ENCODE measurements at regions not wholly inside any gene's neighbourhood (a gene's known extent, or its start where the extent isn't known, plus 50 kb on each side); places are given as distances from the start of the nearest gene placed in this dataset.

DNA sequence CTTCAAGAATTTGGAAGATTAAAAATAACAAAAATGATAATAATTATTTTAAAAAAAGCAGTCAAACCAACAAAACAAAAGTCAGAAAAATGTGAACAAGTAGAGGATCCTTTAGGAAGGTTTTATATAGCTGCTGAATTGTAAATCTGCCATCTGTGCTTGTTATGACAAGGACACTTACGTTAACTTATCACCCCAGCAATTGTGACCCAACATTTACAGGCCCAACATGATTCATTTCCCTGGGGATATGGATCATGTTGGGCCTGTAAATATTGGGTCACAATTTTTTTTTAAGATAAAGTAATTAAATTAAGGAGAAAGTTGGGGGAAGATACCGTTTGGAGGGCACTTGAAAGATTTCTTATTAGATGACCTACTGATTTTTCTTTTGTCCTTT is 261.4 kb upstream of the HABP2 start:
- no peak for DNase-seq (ENCODE audit: low read depth in 2 of 2)

GRCh38 chr10:113292086-113292485 is 260.8 kb upstream of the HABP2 start:
- DNase-seq (ENCODE audit: low read depth in 2 of 2) = no peak

- no peak for DNase-seq (ENCODE audit: low read depth in 2 of 2)
These were observed 260.1 kb upstream of the HABP2 start for GRCh38 chr10:113292743-113293142.

- no peak for DNase-seq (ENCODE audit: low read depth in 2 of 2)
These were observed 259.7 kb upstream of the HABP2 start for GRCh38 chr10:113293167-113293566.

DNA sequence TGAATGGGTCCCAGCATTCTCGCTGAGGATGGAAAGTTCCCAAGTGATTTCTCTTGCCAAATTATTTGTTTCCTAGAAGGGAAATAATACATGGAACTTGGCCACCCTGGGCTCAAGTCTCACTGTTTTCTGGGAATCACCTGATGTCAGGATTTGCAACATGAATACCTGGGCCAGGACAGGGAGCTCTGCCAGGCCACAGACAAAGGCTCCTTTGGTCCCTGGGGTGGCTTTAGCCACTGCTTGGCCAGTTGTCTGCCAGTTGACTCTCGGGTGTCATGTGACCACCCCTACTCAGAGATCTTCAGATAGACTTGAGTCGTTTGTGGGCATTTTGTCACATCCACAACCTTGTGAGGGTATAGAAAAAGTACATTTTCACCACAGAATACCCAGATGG is 258.0 kb upstream of the HABP2 start:
- DNase-seq (ENCODE audit: low read depth in 2 of 2) = no peak

DNA sequence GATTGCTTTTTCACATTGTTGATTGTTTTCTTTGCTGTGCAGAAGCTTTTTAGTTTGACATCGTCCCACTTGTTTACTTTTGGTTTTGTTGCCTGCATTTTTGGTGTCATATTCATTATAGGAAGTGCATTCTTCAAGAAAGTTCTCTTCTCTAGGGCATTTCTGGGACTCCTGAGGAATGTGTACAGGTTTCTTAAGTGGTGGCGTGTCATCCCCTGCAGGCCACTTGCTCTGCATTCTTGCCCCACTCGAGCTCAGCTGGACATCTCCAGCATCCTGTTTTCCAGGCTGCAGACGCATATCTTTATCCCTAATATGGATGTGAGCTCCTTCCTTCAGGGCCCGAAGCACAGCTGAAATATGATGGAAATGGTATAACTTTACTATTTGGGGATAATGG is 255.6 kb upstream of the HABP2 start:
- DNase-seq (ENCODE audit: low read depth in 2 of 2) = no peak

GRCh38 chr10:113298616-113299015 is 254.2 kb upstream of the HABP2 start:
- no peak for DNase-seq (ENCODE audit: low read depth in 2 of 2)

GRCh38 chr10:113300201-113300600 is 252.7 kb upstream of the HABP2 start:
- DNase-seq (ENCODE audit: low read depth in 2 of 2) = no peak

- no peak for DNase-seq (ENCODE audit: low read depth in 2 of 2)
These were observed 252.2 kb upstream of the HABP2 start for GRCh38 chr10:113300617-113301016.

GRCh38 chr10:113301342-113301984 is 251.4 kb upstream of the HABP2 start:
- DNase-seq (ENCODE audit: low read depth in 2 of 2) = no peak

DNA sequence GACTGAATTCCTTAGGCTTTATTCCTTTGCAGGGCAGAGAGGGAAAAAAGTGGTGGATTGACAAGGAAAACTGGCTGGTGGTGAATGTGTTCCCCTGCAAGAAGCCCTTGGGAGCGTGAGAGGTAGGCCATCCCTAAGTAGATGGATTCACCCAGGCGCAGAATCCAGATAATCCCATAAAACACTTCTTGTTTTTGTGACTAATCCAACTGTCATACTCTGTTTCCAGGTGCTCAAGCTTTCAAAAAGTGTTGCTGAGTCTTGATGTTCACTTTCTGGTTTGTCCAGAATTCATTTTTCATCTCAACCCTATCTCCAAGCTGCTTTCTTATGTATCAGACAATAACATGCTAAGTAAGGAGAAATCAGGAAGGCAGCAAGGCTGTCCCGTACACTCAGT is 250.8 kb upstream of the HABP2 start:
- DNase-seq (ENCODE audit: low read depth in 2 of 2) = no peak

GRCh38 chr10:113303544-113304146 is 249.2 kb upstream of the HABP2 start:
- no peak for DNase-seq (ENCODE audit: low read depth in 2 of 2)

DNA sequence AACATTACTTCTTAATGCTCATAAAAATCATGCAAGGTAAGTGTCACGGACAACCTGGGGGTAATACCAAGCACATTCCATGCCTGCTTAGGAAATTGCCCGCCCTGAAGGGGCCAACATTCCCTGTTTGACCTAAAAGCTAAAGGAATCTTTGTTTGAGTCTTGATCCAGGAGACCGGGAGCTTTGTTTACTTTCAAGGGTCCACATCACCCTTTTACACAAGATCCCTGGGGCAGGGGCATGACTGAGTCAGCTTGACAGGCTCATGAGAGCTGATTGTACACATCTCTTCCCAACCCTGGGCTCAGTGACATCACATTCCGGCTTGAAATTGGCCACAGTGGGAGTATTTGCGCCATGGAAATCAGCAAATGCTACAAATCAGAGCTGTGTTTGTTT is 248.1 kb upstream of the HABP2 start:
- DNase-seq (ENCODE audit: low read depth in 2 of 2) = no peak

DNA sequence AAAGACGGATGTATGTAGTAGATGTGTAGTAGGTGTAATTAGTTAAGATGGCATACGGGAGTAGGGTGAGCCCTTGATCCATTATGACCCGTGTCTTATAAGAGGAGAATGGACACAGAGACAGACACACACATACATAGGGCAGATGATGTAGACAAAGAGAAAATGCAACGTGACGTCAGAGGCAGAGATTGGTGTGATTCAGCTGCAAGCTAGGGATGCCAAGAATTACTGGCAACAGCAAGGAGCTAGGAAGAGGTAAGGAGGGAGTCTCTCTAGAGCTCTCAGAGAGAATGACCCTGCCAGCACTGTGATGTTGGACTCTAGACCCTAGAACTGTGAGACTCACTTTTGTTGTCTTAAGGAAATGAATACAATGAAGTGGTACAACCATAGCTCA is 247.0 kb upstream of the HABP2 start:
- DNase-seq (ENCODE audit: low read depth in 2 of 2) = no peak

DNA sequence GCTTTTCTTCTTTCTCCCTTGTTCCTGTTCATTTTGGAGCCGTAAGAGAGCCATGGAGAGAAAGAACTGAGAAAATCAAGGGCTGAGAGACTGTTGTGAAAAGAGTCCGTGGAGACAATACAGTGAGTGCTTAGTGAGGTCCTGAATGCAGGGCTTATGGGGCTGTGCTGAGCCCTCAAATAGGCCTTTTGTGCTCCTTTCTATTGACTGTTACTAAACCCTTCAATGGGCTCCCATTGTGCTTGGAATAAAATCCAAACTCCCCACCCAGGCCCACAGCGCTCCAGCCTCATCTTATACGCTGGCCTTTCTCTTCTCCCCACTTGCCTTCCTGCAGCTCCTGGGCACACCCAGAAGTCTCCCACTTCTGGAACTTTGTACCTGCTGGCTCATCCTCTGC is 243.1 kb upstream of the HABP2 start:
- no peak for DNase-seq (ENCODE audit: low read depth in 2 of 2)

DNA sequence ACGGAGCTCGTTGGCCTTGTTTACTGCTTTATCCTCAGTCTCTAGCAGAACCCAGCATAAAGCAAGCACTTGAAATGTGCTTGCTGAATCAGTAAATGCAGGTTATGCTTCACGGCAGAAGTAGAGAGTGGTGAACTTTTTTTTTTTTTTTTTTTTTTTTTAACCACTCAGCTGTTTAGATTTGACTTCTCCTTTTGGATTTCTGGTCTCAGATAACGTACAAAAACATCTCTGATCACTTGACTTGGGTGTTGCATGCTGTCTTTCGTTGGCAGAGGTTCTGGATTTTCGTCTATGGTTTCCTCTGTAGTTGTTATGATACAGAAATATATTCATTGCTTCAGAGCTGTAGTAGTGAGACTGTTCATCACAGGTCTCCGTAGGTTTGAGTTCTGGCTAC is 242.5 kb upstream of the HABP2 start:
- no peak for DNase-seq (ENCODE audit: low read depth in 2 of 2)

DNA sequence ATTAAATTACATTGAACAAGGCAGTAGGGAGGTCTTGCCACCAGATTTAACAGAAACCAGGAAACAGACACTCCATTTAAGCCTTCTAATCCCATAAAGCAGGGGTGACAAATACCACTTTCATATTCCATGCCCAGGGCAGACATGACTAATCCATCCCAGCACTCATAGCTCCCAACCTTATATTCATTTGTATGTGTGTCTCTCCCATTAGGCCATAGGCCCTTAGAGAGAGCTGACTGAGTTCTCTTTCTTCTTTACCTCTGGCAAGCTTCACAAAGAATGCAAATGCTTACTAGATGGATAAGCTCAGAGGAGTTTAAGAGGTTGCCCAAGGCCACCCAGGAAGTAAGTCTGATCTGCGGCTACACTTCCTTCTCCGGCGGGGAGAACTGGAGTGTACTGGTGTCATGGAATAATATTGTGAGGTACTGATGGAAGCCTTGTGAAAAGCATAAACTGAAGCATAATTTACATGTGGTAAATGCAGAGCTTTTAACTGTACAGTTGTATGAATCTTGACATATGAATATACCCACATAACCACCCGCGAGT is 239.7 kb upstream of the HABP2 start:
- no peak for DNase-seq (ENCODE audit: low read depth in 2 of 2)

DNA sequence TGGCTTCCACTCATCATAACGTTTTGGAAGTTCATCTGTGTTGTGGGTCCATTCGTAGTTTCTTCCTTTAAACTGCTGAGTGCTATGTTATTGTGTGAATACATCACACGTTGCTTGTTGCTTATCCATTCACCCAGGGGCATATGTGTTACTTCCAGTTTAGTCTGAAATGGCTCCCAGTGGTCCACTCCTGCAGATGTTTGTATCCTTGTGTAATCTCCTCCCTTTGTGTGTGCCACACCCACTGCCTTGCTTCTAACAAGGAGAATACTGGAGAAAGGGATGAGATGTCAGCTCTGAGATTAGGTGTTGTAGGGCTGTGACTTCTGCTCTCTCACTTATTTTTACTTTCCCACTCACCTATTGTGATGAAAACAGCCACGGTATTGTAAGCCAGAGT is 239.1 kb upstream of the HABP2 start:
- DNase-seq (ENCODE audit: low read depth in 2 of 2) = no peak

DNA sequence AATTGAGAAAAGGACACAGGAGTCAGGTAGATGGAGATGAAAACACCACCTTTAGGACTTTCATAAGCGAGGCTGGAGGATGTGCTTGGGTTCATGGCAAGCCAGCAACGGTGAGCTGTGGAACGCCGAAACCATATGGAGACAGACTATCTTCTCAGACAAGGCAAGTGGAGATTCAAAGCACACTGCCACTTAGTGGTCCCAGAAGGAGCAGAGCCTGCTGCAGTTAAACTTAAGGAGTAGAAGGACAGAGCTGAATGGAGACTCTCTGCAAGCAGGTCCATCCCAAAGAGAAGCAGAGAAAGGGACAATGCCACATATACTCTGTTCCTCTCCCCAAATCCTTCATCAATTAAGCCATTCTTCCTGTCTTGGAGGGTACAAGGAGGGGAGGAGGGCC is 236.3 kb upstream of the HABP2 start:
- DNase-seq (ENCODE audit: low read depth in 2 of 2) = no peak

DNA sequence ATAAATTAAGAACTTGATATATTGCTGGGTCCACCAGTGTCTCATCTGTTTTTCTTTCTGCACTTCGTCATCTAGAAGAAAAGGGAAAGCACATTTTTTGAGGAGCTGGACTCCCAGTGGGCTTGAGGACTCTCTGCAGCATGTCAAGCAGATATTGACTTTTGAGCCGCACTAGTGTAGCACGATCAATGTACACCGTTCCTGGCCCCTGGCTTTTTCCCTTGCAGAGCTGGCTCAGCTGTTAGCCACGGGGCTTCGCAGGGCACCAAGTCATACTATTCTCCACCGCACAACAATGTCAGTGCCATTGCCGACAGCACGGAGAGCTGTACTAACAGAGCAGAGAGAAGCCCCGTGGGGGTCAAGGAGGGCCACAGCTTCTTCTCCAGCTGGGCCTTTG is 235.4 kb upstream of the HABP2 start:
- DNase-seq (ENCODE audit: low read depth in 2 of 2) = no peak

- DNase-seq (ENCODE audit: low read depth in 2 of 2) = no peak
These were observed 233.4 kb upstream of the HABP2 start for GRCh38 chr10:113319479-113319878.

- DNase-seq (ENCODE audit: low read depth in 2 of 2) = no peak
These were observed 232.6 kb upstream of the HABP2 start for GRCh38 chr10:113320211-113320610.

- DNase-seq (ENCODE audit: low read depth in 2 of 2) = no peak
These were observed 231.9 kb upstream of the HABP2 start for GRCh38 chr10:113320987-113321386.

GRCh38 chr10:113322843-113323242 is 230.0 kb upstream of the HABP2 start:
- DNase-seq (ENCODE audit: low read depth in 2 of 2) = no peak

All from stimulated activated CD4-positive, alpha-beta T cell treated with anti-CD3 and anti-CD28 coated beads, Interleukin-1b, Interleukin-23, amount 100 ng/mL, for 1 hour (primary cell).